Stimulated activated effector memory CD8-positive, alpha-beta T cell treated with anti-CD3 and anti-CD28 coated beads, Interleukin-12 subunit alpha, Interleukin-12 subunit beta, amount 100 ng/mL, for 72 hours (primary cell): ENCODE measurements at regions not wholly inside any gene's neighbourhood (a gene's known extent, or its start where the extent isn't known, plus 50 kb on each side); places are given as distances from the start of the nearest gene placed in this dataset.

ENCODE experiments used
- ATAC-seq: fragments of 150-1000 bp; cut with Tn5 transposase; 2 replicates; pipeline ENCODE4 v1.10.0; 2021
- DNase-seq, 2 donors: peaks; one replicate each; pipeline ENCODE4 v3.0.0; 2021 to 2022; ENCODE audit warnings: low spot score in 2 of 2
- H3K27ac Mint-ChIP-seq: one replicate; pipeline ENCODE4 v1.8.0; 2022; ENCODE audit warnings: mild to moderate bottlenecking, mixed read lengths
- H3K36me3 Mint-ChIP-seq: one replicate; pipeline ENCODE4 v1.8.0; 2022; ENCODE audit warnings: mild to moderate bottlenecking, mixed read lengths
- H3K4me1 Mint-ChIP-seq: one replicate; pipeline ENCODE4 v1.8.0; 2022; ENCODE audit warnings: mixed read lengths
- H3K4me3 Mint-ChIP-seq: one replicate; pipeline ENCODE4 v1.8.0; 2022; ENCODE audit warnings: mild to moderate bottlenecking, mixed read lengths
- H3K9me3 Mint-ChIP-seq: one replicate; pipeline ENCODE4 v1.8.0; 2022; ENCODE audit warnings: mixed read lengths

DNA sequence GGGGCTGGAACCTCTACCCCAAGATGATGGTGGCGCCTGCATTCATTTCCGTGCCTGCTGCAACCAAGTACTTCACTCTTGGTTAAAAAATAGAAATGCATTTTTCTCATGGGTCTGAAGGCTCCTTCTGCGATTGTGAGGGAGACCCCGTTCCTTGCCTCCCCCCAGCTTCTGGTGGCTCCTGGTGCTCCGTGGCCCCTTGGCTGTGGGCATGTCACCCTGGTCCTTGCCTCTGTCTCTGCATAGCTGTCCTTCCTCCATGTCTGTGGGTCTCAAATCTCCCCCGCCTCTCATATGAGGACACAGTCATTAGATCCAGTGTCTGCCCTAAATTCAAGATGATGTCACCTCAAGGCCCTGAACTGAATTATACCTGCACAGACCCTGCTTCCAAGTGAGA is 317.9 kb downstream of the TCERG1L start:
- H3K36me3 Mint-ChIP-seq = no peaks in the 10 kb centered on the region
- H3K9me3 Mint-ChIP-seq = peaks cover 5% of the 10 kb centered on the region
- H3K27ac Mint-ChIP-seq = no peak overlapping the region
- DNase-seq (no peak), ATAC-seq (no peak)
- no peaks in the 10 kb centered on the region for H3K4me1 Mint-ChIP-seq
- no peak overlapping the region for H3K4me3 Mint-ChIP-seq

DNA sequence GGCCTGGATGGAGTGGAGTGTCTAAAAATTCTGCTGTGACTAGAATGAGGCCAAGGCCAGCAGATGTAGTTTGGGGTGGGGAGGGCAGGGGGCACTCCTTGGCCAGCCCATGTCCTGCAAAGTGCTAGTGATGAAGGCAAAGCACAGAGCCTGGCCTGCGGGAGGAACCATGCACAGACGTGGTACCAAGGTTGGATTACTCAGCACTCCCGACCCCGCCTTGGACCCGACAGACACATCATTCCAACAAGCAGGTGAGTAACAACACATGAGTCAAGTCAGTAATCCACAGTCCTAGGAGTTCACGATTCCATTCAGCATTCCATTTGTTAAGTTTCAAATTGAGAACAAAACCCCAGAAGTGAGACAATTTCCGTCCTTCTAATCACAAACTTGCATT is 317.3 kb downstream of the TCERG1L start:
- H3K9me3 Mint-ChIP-seq = peaks cover 5% of the 10 kb centered on the region

DNA sequence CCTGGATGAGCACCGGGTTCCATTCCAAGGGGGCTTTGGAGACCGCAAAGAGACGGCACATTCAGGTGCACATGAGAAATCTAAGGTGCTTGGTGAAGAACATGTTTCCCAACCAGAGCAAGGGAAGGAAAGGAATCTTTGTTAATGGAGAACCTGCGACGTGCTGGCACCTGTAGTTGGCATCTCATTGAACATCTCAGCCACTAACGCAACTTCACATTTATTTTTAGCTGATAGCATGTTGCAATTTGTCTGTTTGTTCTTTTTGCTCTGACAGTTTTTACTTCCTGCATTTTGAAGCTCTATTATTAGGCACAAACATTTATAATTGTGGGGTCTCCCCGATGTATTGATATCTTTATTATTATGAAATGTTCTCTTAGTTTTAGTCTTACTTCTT is 316.7 kb downstream of the TCERG1L start:
- ATAC-seq = no peak
- no peak overlapping the region for H3K4me3 Mint-ChIP-seq
- DNase-seq = no peak
- no peaks in the 10 kb centered on the region for H3K36me3 Mint-ChIP-seq
- H3K9me3 Mint-ChIP-seq = peaks cover 5% of the 10 kb centered on the region
- H3K27ac Mint-ChIP-seq = no peak overlapping the region
- no peaks in the 10 kb centered on the region for H3K4me1 Mint-ChIP-seq

More for the DNA sequence above, 317.3 kb downstream of the TCERG1L start:
- Mint-ChIP-seq H3K4me1 (no peaks in the 10 kb centered on the region), H3K36me3 (no peaks in the 10 kb centered on the region), H3K27ac (no peak overlapping the region), H3K4me3 (no peak overlapping the region)
- DNase-seq (no peak), ATAC-seq (no peak)

- Mint-ChIP-seq H3K27ac (no peak overlapping the region), H3K4me1 (no peaks in the 10 kb centered on the region), H3K9me3 (peaks cover 5% of the 10 kb centered on the region), H3K36me3 (no peaks in the 10 kb centered on the region), H3K4me3 (no peak overlapping the region)
- DNase-seq = no peak
- no peak for ATAC-seq
These were observed 314.1 kb downstream of the TCERG1L start for GRCh38 chr10:130997267-130998045.

DNA sequence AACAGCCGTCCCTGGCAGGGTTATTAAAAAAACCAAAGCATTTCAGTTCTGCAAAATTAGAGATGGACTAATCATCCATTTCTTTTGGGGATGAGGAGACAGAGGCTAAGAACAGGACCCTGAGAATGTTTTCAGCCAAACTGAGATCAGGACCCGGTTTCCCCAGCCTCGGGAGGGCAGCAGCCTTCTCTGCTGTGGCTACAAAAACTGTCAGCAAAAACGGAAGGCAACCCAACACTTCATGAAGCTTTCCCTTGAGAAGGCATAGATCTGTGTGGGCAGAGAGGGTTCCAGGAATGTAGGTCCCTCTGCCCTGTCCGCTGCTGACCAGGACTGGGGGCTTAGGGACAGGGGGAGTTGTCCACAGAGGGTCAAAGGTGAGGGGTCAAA is 313.5 kb downstream of the TCERG1L start:
- DNase-seq = no peak
- no peak overlapping the region for H3K4me3 Mint-ChIP-seq
- ATAC-seq = no peak
- H3K4me1 Mint-ChIP-seq = no peaks in the 10 kb centered on the region
- H3K36me3 Mint-ChIP-seq = no peaks in the 10 kb centered on the region
- H3K9me3 Mint-ChIP-seq = peaks cover 5% of the 10 kb centered on the region
- no peak overlapping the region for H3K27ac Mint-ChIP-seq

DNA sequence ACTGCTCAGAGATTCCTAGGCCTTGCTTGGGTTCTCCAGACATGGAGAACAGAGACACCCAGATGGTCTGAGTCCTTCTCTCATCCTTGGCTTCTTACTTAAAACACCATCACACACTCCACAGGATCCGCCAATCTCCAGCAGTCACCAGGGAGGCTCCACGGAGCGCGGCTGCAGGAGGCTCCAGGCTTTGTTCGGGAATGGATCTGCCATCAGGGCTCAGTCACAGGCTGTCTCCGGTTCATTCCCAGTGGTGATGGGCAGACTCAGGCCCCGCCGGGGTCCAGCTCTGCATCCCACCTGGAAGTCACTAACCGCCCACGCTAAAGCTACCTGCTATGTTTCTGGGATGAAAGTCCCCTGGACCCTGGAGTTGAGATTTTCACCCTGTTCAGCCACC is 312.9 kb downstream of the TCERG1L start:
- H3K36me3 Mint-ChIP-seq = no peaks in the 10 kb centered on the region
- no peak overlapping the region for H3K4me3 Mint-ChIP-seq
- no peak overlapping the region for H3K27ac Mint-ChIP-seq
- no peak for DNase-seq
- no peaks in the 10 kb centered on the region for H3K4me1 Mint-ChIP-seq
- peaks cover 5% of the 10 kb centered on the region for H3K9me3 Mint-ChIP-seq
- ATAC-seq = no peak

GRCh38 chr10:130999376-131000202 is 311.9 kb downstream of the TCERG1L start:
- ATAC-seq = no peak
- Mint-ChIP-seq H3K4me3 (no peak overlapping the region), H3K9me3 (peaks cover 5% of the 10 kb centered on the region), H3K27ac (no peak overlapping the region), H3K4me1 (no peaks in the 10 kb centered on the region), H3K36me3 (no peaks in the 10 kb centered on the region)
- DNase-seq = no peak

- Mint-ChIP-seq H3K27ac (no peak overlapping the region), H3K4me3 (no peak overlapping the region), H3K4me1 (no peaks in the 10 kb centered on the region), H3K36me3 (no peaks in the 10 kb centered on the region), H3K9me3 (peaks cover 5% of the 10 kb centered on the region)
- ATAC-seq (no peak), DNase-seq (no peak)
These were observed 311.3 kb downstream of the TCERG1L start for GRCh38 chr10:131000244-131000643.

GRCh38 chr10:131000743-131001142 is 310.8 kb downstream of the TCERG1L start:
- no peak for DNase-seq
- Mint-ChIP-seq H3K4me3 (no peak overlapping the region), H3K4me1 (no peaks in the 10 kb centered on the region), H3K9me3 (peaks cover 7% of the 10 kb centered on the region), H3K36me3 (no peaks in the 10 kb centered on the region), H3K27ac (no peak overlapping the region)
- no peak for ATAC-seq

- H3K36me3 Mint-ChIP-seq = no peaks in the 10 kb centered on the region
- no peaks in the 10 kb centered on the region for H3K4me1 Mint-ChIP-seq
- DNase-seq (no peak), ATAC-seq (no peak)
- no peak overlapping the region for H3K4me3 Mint-ChIP-seq
- H3K27ac Mint-ChIP-seq = no peak overlapping the region
- H3K9me3 Mint-ChIP-seq = peaks cover 5% of the 10 kb centered on the region
These were observed 310.1 kb downstream of the TCERG1L start for GRCh38 chr10:131001438-131001837.

DNA sequence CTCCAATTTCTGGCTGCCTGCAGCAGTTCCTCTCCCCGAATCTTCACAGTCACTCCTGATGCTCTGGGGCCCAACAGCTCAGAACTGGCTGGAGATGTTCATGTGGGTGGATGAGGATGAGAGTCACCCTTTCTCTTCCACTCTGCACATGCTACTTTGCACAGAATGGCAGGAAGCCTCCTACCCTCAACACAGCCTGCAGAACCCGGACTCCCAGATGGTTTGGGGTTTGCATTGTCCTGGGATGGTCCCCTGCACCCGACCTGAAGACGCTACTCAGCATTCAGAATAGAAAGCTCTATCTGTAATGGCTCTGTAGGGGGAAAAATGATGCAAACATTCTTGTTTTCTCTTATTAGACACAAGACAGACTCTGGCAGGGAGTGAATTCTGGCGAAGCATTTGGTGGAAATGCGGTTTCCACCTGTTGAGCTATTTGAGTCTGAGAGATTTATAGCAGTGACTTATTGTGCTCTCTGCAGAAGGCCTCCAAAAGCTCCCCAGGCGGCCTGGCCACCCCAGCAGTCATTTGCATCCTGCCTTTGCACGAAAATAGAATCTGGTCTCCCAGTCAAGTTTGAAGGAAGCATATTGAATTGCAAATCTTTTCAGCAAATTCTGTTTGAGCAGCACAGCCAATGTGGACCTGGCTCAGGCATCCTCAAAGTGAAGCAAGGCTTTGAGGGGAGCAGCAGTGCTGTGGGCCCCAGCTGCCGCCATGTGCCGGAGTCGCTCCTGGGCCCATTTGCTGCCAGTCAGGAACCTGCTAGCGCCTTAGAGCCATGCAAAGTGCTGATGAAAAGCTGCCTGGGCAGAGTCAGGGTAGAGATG is 309.3 kb downstream of the TCERG1L start:
- H3K27ac Mint-ChIP-seq = no peak overlapping the region
- no peak for DNase-seq
- no peak for ATAC-seq
- no peaks in the 10 kb centered on the region for H3K36me3 Mint-ChIP-seq
- H3K4me3 Mint-ChIP-seq = no peak overlapping the region
- peaks cover 2% of the 10 kb centered on the region for H3K9me3 Mint-ChIP-seq
- no peaks in the 10 kb centered on the region for H3K4me1 Mint-ChIP-seq

DNA sequence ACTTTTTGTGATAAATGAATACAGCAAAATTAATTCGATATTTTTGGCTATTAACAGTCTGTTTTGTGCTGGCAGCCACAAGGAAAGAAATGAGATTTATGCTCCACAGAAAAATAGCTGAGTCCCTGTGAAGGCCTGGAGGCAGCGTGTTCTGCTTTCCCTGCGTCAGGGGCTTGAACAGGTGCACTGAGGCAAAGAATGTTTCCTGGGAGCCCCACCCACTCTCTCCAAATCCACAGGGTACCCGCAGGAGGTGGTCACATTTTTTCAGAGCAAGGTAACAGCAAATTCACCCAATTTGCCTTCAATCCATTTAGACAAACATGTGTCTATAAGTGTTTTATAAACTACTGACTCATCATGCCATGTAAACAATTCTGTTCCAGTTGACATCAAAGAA is 308.1 kb downstream of the TCERG1L start:
- Mint-ChIP-seq H3K36me3 (no peaks in the 10 kb centered on the region), H3K9me3 (peaks cover 2% of the 10 kb centered on the region), H3K4me3 (no peak overlapping the region), H3K4me1 (no peaks in the 10 kb centered on the region), H3K27ac (no peak overlapping the region)
- DNase-seq (no peak), ATAC-seq (no peak)

DNA sequence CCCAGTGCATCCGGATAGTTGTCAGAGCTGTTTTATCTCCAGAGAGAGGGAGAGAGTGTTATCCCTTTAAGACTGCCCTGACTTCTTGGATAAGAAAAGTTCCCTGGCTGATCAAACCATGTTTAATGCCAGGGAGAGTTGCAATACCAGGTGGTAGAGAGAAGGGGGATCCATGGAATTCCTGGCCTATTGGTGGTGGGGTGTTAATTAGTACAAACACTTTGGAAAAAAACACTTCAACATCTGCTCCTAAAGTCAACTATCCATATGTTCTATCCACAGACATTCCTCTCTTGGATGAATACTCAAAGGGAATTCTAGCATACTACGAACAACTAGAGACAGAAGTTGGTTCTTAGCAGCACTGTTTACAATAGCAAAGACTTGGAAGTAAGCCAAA is 307.2 kb downstream of the TCERG1L start:
- ATAC-seq = no peak
- no peak overlapping the region for H3K27ac Mint-ChIP-seq
- peaks cover 2% of the 10 kb centered on the region for H3K9me3 Mint-ChIP-seq
- no peak overlapping the region for H3K4me3 Mint-ChIP-seq
- no peak for DNase-seq
- H3K36me3 Mint-ChIP-seq = no peaks in the 10 kb centered on the region
- H3K4me1 Mint-ChIP-seq = no peaks in the 10 kb centered on the region

- Mint-ChIP-seq H3K27ac (no peak overlapping the region), H3K4me1 (no peaks in the 10 kb centered on the region), H3K4me3 (no peak overlapping the region), H3K9me3 (peaks cover 2% of the 10 kb centered on the region), H3K36me3 (no peaks in the 10 kb centered on the region)
- DNase-seq (no peak), ATAC-seq (no peak)
These were observed 304.9 kb downstream of the TCERG1L start for GRCh38 chr10:131006458-131007256.

DNA sequence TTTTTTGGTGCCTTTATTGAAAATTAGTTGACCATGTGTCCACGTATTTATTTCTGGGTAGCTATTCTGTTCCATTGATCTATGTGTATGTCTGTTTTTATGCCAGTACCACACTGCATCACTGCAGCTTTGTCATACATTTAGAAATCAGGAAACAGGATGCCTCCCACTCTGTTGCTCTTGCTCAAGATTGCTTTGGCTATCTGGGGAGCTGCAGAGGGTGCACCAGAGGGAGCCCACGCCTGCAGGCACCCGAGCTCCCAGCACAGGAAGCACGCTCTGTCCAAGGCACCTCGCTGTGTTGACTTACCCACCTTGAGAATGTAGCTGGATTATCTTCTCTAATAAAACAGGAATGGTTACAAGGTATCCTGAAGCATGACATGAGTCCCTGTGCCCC is 301.7 kb downstream of the TCERG1L start:
- Mint-ChIP-seq H3K27ac (no peak overlapping the region), H3K36me3 (no peaks in the 10 kb centered on the region), H3K4me1 (no peaks in the 10 kb centered on the region), H3K4me3 (no peak overlapping the region), H3K9me3 (peaks cover 2% of the 10 kb centered on the region)
- ATAC-seq (no peak), DNase-seq (no peak)
